HG02798 (cell line): ENCODE measurements at regions not wholly inside any gene's neighbourhood (a gene's known extent, or its start where the extent isn't known, plus 50 kb on each side); places are given as distances from the start of the nearest gene placed in this dataset.
"Not testable (repeated sequence)": the region's sequence is repeated elsewhere in the genome, so short reads cannot be mapped to it uniquely, and the experiment has no call there.

Experiments used
- ATAC-seq: cut with Tn5 transposase; IDR thresholded peaks from one replicate; pipeline ENCODE4 v1.9.1; 2021; ENCODE audit warnings: mild to moderate bottlenecking; ENCODE audit not compliant: unreplicated experiment, poor library complexity

DNA sequence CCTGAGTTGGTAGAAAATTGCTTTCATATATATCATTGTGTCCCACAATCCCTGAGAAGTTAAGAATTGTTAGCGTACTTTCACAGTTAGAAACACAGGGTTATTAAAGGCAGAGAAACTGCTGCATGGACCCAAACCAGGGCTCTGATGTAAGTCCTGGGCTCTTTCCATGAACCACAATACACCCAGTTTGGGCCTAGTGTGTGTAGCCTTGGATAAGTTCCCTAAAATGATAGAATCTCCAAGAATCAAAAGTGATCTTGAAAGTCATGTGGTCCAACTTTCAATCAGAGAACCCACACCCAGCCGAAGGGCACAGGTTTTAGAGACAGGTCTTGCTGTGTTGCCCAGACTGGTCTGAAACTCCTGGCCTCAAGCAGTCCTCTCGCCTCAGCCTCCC lies 257.8 kb upstream of the KLF3 start:
- ATAC-seq: no peak

DNA sequence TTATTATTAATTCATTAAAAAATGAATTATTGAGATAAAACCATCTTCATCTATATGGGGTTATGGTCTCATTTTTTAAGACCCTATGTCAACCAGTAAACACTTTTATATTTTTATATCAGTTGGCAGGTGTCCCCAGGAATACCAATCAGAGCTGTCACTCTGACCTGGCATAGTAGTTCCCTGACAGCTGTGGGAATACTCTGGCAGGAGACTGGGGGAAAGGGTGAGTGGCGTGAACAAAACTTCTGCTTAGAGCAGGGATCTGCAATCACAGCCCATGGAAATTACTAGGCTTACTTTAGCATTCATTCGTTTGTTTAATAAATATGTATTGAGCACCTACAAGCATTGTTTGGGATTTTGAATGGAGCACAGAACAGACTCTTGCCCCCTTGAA lies 254.1 kb upstream of the KLF3 start:
- no peak for ATAC-seq

DNA sequence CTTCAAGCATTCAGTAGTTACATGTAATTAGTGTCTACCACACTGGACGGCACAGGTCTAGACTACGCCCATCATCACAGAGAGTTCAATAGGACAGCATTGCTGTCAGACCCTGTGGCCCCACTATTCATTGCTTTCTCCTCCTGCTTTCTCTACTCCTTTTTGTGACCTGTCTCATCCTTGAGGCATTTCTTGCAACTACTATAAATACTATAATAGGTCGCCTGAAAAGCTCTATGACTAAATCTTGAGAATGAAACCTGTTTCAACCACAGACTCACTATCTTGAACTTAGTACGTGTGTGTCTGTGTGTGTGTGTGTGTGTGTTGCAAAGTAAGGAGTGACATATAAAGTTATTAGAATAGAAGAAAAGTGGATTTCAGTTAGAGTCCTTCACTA lies 252.9 kb upstream of the KLF3 start:
- no peak for ATAC-seq

- ATAC-seq: no peak
These were observed 251.9 kb upstream of the KLF3 start for GRCh38 chr4:38411981-38412536.

GRCh38 chr4:38413524-38414341 lies 250.3 kb upstream of the KLF3 start:
- no peak for ATAC-seq

GRCh38 chr4:38414410-38414809 lies 249.6 kb upstream of the KLF3 start:
- ATAC-seq: no peak

DNA sequence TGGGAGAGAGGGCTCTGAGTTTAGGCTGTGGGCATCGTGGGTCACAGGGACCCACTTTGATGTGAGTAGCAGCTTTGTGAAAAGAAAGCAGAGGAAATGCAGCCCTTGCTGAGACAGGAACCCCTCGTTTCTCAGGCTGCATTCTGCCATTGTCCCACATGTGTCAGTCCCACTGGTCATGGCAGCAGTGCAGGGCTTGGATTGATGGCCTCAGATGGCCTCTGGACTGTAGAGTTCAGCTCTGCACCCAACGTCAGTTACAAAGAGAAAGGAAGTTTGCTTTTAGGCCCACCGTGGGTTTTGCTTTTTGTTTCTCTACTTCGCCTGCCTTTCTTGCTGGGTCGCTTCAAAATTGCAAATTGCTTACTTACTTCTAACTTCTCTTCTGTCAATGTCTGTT lies 248.3 kb upstream of the KLF3 start:
- ATAC-seq: no peak

DNA sequence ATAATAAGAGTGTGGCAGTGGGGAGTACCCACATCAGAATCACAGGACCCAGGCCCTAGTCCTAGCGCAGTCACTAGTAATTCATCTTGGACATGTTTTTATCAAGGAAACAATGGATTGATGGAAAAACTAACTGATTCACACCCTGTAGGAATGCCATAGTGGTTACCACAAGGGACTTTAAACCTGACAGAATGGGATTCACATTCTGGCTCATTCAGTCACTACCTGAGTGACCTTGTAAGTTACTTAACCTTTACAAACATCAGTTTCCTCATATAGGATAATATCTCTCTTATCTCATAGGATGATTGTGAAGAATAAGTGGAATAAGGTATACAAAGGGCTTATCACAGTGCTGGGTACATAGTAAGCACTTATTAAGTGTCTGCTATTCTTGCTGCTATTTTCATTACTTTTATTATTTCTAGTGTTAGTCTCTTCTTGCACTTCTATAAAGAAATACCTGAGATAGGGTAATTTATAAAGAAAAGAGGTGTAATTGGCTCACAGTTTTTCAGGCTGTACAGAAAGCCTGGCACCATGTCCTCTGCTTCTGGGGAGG lies 247.5 kb upstream of the KLF3 start:
- ATAC-seq: no peak

GRCh38 chr4:38420254-38420653 lies 243.7 kb upstream of the KLF3 start:
- not testable (repeated sequence) for ATAC-seq

GRCh38 chr4:38422850-38423249 lies 241.1 kb upstream of the KLF3 start:
- no peak for ATAC-seq

GRCh38 chr4:38424151-38424871 lies 239.7 kb upstream of the KLF3 start:
- no peak for ATAC-seq

DNA sequence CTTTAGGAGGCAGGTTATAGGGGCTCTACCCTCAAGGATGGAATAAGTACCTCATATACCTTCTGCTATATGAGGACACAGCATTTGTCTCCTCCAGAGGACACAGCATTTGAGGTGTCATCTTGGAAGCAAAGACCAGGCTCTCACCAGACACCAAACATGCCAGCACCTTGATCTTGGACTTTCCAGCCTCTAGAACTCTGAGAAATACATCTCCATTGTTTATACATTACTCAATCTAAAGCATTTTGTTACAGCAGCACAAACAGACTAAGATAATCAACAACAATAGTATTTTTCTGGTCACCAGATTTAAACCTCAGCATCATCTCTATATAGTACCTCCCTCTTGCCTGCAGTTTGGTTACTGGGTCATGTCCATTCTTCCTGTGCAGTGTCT lies 237.5 kb upstream of the KLF3 start:
- ATAC-seq: no peak

DNA sequence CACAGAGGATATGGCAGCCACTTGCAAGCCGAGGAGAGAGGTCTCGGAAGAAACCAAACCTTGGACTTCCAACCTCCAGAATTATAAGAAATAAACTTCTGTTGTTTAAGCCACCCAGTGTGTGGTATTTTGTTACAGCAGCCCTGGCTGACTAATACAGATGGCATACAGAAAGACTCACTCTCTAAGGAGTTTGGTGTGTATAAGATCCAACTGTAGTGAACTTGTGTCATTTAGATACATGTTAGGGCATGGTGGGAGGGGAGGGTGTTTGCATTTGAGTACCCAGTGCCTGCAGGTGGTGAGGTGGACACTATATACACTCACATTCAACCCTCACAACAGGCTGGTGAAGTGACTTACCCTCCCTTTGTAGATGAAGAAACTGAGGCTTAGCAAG lies 233.2 kb upstream of the KLF3 start:
- no peak for ATAC-seq

GRCh38 chr4:38442073-38442788 lies 221.8 kb upstream of the KLF3 start:
- no peak for ATAC-seq

DNA sequence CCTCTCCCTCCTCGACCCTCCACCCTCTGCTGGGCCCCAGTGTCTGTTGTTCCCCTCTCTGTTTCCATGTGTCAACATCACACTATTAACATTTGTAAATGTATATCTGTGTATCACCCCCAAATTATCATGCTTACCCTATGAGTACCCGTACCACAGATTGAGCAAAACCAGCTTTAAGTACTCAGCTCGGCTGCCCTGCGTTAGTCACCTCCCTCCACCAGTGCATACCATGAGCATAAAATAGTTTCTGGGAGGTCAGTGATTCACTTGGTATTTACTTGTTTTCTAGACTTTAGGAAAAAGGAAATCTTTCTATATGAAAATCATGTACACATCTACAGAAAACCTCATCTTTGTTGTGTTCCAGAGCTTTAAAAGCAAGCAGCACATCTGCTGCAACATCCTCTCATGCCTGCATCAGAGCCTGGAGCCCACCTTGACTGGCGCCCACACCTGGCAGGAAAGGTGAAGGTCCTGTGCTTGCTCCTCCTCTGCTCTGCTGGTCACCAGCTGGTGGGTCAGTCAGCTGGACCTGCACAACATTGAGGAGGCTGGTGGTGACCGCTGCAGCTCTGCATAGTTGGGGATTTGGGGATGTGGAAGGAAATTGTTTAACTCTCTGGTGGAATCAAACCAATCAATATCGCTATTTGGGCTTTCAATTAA lies 214.4 kb upstream of the KLF3 start:
- no peak for ATAC-seq

DNA sequence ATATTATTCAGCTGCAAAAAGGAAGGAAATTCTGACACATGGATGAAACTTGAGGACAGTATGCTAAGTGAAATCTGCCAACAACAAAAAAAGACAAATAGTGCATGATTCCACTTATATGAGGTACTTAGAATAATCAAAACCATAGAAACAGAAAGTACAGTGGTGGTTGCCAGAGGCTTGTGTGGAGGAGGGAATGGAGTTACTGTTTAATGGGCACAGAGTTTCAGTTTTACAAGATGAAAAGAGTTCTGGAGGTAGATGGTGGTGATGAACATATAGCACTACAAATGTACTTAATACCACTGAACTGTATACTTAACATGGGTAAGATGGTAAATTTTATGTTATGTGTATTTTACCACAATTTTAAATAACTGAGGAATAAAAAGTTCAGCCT lies 212.0 kb upstream of the KLF3 start:
- ATAC-seq: no peak

DNA sequence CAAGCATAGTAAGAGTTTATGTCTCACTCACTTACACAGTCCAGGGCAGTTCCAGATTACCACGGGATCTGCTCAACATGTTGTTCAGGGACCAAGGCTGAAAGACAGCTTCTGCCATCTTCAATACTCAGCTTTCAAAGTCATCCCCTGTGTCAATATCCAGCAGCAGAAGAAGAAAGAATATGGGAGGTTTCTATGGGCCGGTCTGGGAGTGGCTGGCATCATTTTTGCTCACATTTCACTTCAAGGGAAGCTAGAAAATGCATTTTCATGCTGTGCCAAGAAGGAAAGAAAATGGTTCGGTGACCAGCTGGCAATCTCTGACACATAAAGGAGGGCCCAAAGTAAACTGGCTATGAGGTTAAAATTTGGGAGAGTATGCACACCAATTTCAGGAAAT lies 211.5 kb upstream of the KLF3 start:
- ATAC-seq: no peak

GRCh38 chr4:38453253-38453881 lies 210.6 kb upstream of the KLF3 start:
- ATAC-seq: no peak

DNA sequence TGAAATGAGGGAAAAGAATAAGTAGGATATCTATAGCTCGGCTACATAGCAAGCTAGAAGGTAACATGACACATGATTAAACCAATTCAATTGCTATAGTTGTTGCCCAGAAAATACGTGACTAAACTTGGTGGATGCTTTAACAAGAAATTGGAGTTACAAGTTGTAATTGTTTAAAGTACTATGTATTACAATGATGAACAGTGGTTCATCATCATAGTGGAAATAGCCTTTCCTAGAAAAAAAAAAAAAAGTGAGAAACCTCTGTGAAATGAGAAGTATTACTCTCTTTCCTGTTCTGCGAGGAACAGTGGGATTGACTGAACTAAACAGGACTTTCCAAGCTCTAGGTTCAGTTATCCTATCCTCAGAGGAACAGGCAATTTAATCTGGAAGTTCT lies 209.7 kb upstream of the KLF3 start:
- no peak for ATAC-seq
